ENCODE measurements at regions not wholly inside any gene's neighbourhood (a gene's known extent, or its start where the extent isn't known, plus 50 kb on each side); places are given as distances from the start of the nearest gene placed in this dataset.

DNA sequence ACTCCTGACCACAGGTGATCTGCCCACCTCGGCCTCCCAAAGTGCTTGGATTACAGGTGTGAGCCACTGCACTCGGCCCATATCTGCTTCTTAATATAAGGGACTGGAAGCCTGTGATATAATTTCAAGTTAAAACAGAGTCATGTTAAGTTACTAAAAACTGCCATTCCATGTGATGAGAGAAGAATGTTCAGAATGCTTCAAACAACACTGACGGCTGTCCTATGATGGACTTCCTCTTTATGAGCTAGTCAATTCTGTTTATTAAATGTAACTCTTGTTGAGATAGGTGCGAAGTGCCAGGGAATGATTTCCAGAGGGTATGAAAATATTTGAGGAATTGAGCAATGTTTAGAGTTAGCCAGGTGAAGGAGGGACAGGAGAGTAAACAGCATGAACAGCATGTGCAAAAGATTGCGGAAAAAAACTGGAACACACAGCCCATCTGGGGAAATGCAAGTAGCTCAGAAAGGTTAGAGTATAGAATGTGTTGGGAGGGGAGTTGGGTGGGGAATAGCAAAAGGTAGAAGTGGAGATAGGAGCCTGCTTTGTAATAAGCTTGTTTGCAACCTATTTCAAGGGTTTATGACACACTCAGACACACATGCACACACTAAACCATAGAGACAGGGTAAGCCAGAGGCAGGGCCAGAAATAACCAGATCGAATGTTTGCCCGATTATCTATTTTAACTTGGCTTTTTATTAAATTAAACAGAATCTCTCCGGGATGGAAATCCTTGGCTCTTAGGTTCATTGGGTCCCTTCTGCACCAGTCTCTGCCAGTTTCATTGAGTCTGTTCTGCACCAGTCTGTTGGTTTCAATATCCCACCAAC, 135.6 kb upstream of the COX10 start:
- ChIA-PET CTCF (no interaction called here), POLR2A (no interaction called here)
- no peaks in the 10 kb centered on the region for H3K9me3 ChIP-seq (ENCODE audit: low read length)
- Mint-ChIP-seq H3K27ac (no peak overlapping the region), H3K9me3 (peaks cover 0 to 3% (median 0%) of the 10 kb centered on the region in 5 donors), H3K36me3 (peaks cover 0 to 22% (median 6%) of the 10 kb centered on the region in 3 donors), H3K27me3 (no peaks in the 10 kb centered on the region), H3K4me3 (no peak overlapping the region), H3K4me1 (no peaks in the 10 kb centered on the region)
- H3K36me3 ChIP-seq (ENCODE audit: insufficient read depth, low read length) = no peaks in the 10 kb centered on the region
- no peak overlapping the region for H3K27ac ChIP-seq (ENCODE audit: low read depth, low read length)
- H3K27me3 ChIP-seq (ENCODE audit: insufficient read depth, low read length, poor library complexity, severe bottlenecking) = no peaks in the 10 kb centered on the region
- no peak overlapping the region for H3K4me3 ChIP-seq (ENCODE audit: low read length)
- H3K4me1 ChIP-seq (ENCODE audit: insufficient read depth, low read length) = no peaks in the 10 kb centered on the region
- no peak for DNase-seq

GRCh38 chr17:13939222-13939621, 130.1 kb upstream of the COX10 start:
- DNase-seq = no peak
- ChIA-PET POLR2A (no interaction called here), CTCF (interaction anchor here (2.7 kb wide), 1 partner anchor 10 kb away, joined by 7 read pairs; no protein-coding TSS in a partner anchor)
- no peaks in the 10 kb centered on the region for H3K27me3 Mint-ChIP-seq
- Histone ChIP-seq H3K4me3 (ENCODE audit: low read length) (no peak overlapping the region), H3K4me1 (ENCODE audit: insufficient read depth, low read length) (no peaks in the 10 kb centered on the region), H3K9me3 (ENCODE audit: low read length) (no peaks in the 10 kb centered on the region), H3K27ac (ENCODE audit: low read depth, low read length) (no peak overlapping the region), H3K27me3 (ENCODE audit: insufficient read depth, low read length, poor library complexity, severe bottlenecking) (no peaks in the 10 kb centered on the region), H3K36me3 (ENCODE audit: insufficient read depth, low read length) (no peaks in the 10 kb centered on the region)
- H3K4me3 Mint-ChIP-seq = no peak overlapping the region
- H3K4me1 Mint-ChIP-seq = no peaks in the 10 kb centered on the region
- H3K36me3 Mint-ChIP-seq = peaks cover 0 to 16% (median 0%) of the 10 kb centered on the region in 3 donors
- H3K27ac Mint-ChIP-seq = no peak overlapping the region
- H3K9me3 Mint-ChIP-seq = peaks cover 0 to 3% (median 0%) of the 10 kb centered on the region in 5 donors

GRCh38 chr17:13940858-13941665, 128.2 kb upstream of the COX10 start:
- no peaks in the 10 kb centered on the region for H3K9me3 ChIP-seq (ENCODE audit: low read length)
- no peak overlapping the region for H3K27ac ChIP-seq (ENCODE audit: low read depth, low read length)
- DNase-seq = no peak
- peaks cover 0 to 3% (median 0%) of the 10 kb centered on the region in 5 donors for H3K9me3 Mint-ChIP-seq
- ChIA-PET POLR2A (no interaction called here), CTCF (interaction anchor here (2.7 kb wide), 1 partner anchor 8 kb away, joined by 7 read pairs; no protein-coding TSS in a partner anchor)
- no peak overlapping the region for H3K4me3 Mint-ChIP-seq
- H3K4me1 ChIP-seq (ENCODE audit: insufficient read depth, low read length) = no peaks in the 10 kb centered on the region
- no peak overlapping the region for H3K27ac Mint-ChIP-seq
- H3K27me3 ChIP-seq (ENCODE audit: insufficient read depth, low read length, poor library complexity, severe bottlenecking) = no peaks in the 10 kb centered on the region
- no peaks in the 10 kb centered on the region for H3K36me3 ChIP-seq (ENCODE audit: insufficient read depth, low read length)
- H3K27me3 Mint-ChIP-seq = no peaks in the 10 kb centered on the region
- peaks cover 0 to 16% (median 3%) of the 10 kb centered on the region in 3 donors for H3K36me3 Mint-ChIP-seq
- no peak overlapping the region for H3K4me3 ChIP-seq (ENCODE audit: low read length)
- H3K4me1 Mint-ChIP-seq = no peaks in the 10 kb centered on the region

DNA sequence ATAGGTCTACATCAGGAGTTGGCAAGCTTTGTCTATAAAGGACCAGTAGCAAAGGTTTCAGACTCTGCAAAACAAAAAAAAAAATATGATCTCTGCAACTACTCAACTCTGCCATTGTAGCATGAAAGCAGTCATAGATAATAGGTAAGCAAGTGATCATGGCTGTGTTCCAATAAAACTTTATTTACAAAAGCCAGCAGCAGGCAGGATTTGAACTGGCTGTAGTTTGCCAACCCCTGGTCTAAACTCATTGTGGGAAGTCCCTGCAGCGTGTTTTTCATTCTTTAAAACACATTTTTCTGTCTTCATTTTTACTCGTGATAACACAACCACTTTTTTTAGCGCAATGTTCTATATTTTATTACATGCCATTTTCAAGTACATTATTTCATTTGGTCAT, 127.5 kb upstream of the COX10 start:
- Histone ChIP-seq H3K9me3 (ENCODE audit: low read length) (no peaks in the 10 kb centered on the region), H3K36me3 (ENCODE audit: insufficient read depth, low read length) (no peaks in the 10 kb centered on the region), H3K27ac (ENCODE audit: low read depth, low read length) (no peak overlapping the region), H3K4me1 (ENCODE audit: insufficient read depth, low read length) (no peaks in the 10 kb centered on the region), H3K27me3 (ENCODE audit: insufficient read depth, low read length, poor library complexity, severe bottlenecking) (no peaks in the 10 kb centered on the region), H3K4me3 (ENCODE audit: low read length) (no peak overlapping the region)
- DNase-seq = no peak
- Mint-ChIP-seq H3K27ac (no peak overlapping the region), H3K4me1 (no peaks in the 10 kb centered on the region), H3K36me3 (peaks cover 0 to 16% (median 3%) of the 10 kb centered on the region in 3 donors), H3K27me3 (no peaks in the 10 kb centered on the region), H3K9me3 (peaks cover 0 to 3% (median 0%) of the 10 kb centered on the region in 5 donors), H3K4me3 (no peak overlapping the region)
- ChIA-PET CTCF (interaction anchor here (2.7 kb wide), 1 partner anchor 8 kb away, joined by 7 read pairs; no protein-coding TSS in a partner anchor), POLR2A (no interaction called here)

DNA sequence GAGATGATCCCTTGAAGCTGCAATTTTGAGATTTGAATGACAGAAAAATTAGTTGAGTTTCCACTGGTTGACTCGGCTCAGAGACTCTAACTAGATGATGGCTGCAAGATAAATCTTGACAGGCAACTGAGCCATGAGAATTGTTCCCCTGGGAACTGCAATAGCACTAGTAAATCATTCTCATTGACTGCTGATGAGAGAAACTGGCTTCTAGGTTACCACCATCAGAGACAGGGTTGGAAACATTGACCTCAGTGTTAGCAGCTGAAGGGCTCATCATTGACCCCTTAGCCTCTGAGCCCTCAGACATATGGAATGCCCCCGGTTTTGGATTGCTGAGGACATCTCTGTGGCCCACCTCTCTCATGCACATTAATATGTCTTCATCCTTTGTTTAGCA, 125.4 kb upstream of the COX10 start:
- Histone ChIP-seq H3K4me3 (ENCODE audit: low read length) (no peak overlapping the region), H3K4me1 (ENCODE audit: insufficient read depth, low read length) (no peaks in the 10 kb centered on the region), H3K27ac (ENCODE audit: low read depth, low read length) (no peak overlapping the region), H3K27me3 (ENCODE audit: insufficient read depth, low read length, poor library complexity, severe bottlenecking) (no peaks in the 10 kb centered on the region), H3K9me3 (ENCODE audit: low read length) (no peaks in the 10 kb centered on the region), H3K36me3 (ENCODE audit: insufficient read depth, low read length) (no peaks in the 10 kb centered on the region)
- POLR2A ChIA-PET = no interaction called here
- Mint-ChIP-seq H3K4me3 (no peak overlapping the region), H3K27ac (no peak overlapping the region), H3K27me3 (no peaks in the 10 kb centered on the region), H3K9me3 (peaks cover 0 to 2% (median 0%) of the 10 kb centered on the region in 5 donors), H3K4me1 (no peaks in the 10 kb centered on the region), H3K36me3 (peaks cover 0 to 16% (median 4%) of the 10 kb centered on the region in 3 donors)
- DNase-seq = no peak
- CTCF ChIA-PET = no interaction called here

DNA sequence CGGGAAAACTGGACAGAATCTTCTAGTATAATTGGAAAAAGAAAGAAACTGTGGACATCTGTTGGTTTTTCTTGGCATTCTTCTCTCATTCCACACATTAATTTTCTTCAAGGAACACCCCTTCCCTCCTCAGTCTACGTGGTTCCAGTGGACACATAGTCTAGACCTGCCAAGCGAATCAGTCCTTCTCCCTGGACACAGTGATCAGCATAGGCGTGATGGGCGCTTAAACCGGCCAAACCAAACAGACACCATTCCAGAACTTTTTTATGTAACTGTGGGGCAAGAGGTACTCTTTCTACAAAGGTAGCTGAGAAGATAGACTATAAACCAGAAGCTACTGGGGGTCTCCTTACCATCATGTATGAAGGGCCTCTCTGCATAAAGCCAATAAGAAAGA, 121.8 kb upstream of the COX10 start:
- no peak overlapping the region for H3K4me3 ChIP-seq (ENCODE audit: low read length)
- no peak for DNase-seq
- Mint-ChIP-seq H3K4me3 (no peak overlapping the region), H3K27me3 (no peaks in the 10 kb centered on the region), H3K36me3 (peaks cover 0 to 4% (median 0%) of the 10 kb centered on the region in 3 donors), H3K27ac (no peak overlapping the region), H3K9me3 (no peaks in the 10 kb centered on the region), H3K4me1 (no peaks in the 10 kb centered on the region)
- H3K36me3 ChIP-seq (ENCODE audit: insufficient read depth, low read length) = no peaks in the 10 kb centered on the region
- no peaks in the 10 kb centered on the region for H3K27me3 ChIP-seq (ENCODE audit: insufficient read depth, low read length, poor library complexity, severe bottlenecking)
- H3K9me3 ChIP-seq (ENCODE audit: low read length) = no peaks in the 10 kb centered on the region
- POLR2A ChIA-PET = no interaction called here
- CTCF ChIA-PET = no interaction called here
- no peaks in the 10 kb centered on the region for H3K4me1 ChIP-seq (ENCODE audit: insufficient read depth, low read length)
- no peak overlapping the region for H3K27ac ChIP-seq (ENCODE audit: low read depth, low read length)

DNA sequence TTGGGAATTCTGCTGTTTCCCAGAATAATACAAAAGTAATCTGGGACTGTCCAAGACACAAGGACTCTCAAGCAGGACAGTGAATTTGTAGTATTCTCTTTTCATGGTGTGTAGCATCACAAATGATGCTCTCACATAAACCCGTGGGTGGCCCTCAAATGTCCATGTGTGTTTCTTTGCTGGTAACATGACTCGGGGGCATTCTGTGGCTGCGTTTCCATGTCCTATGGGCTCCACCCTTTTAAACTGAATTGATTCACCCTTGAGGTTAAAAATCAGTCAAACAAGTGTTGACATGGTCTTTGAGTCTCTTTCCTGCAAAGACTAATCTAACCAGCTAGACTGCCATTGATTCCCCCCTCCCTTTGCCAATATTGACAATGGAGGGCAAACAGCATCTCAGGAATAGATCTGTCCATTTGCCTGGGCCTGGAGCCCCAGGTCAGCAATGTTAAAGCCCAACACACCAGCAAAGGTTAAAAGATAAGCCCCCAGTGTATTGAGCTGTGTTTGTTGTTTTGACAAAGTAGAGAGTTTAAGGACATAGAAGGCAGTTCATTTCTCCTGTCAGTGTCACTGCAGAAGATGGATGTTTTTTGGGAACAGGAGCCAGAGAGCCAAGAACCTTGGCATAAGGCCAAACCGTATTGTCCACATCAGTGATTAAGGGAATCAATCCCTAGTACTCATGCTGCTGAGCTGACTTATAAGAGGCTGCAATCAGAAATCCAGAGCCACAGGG, 117.1 kb upstream of the COX10 start:
- DNase-seq = no peak
- Histone ChIP-seq H3K36me3 (ENCODE audit: insufficient read depth, low read length) (no peaks in the 10 kb centered on the region), H3K27me3 (ENCODE audit: insufficient read depth, low read length, poor library complexity, severe bottlenecking) (no peaks in the 10 kb centered on the region), H3K27ac (ENCODE audit: low read depth, low read length) (no peak overlapping the region), H3K4me1 (ENCODE audit: insufficient read depth, low read length) (no peaks in the 10 kb centered on the region), H3K9me3 (ENCODE audit: low read length) (no peaks in the 10 kb centered on the region), H3K4me3 (ENCODE audit: low read length) (no peak overlapping the region)
- Mint-ChIP-seq H3K4me1 (no peaks in the 10 kb centered on the region), H3K36me3 (peaks cover 0 to 6% (median 0%) of the 10 kb centered on the region in 3 donors), H3K27me3 (no peaks in the 10 kb centered on the region), H3K4me3 (no peak overlapping the region), H3K27ac (no peak overlapping the region), H3K9me3 (no peaks in the 10 kb centered on the region)
- ChIA-PET CTCF (no interaction called here), POLR2A (no interaction called here)

DNA sequence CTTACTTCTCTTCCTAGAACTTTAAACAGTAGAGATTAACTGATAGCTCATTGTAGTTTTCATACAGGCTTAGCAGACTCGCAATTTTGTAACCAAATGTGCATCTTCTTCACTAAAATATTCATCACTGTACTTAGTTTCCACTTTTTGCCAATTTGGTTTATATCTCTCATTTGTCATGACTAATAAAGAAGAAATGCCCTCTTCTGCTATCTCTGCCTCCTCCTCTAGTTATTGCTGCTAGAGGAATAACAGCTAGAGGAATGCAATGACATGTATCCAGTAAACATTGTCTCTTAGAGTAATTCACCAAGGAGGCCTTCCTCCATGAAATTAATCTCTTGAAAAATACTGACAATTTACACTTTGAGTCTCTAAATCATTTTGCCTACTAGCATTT, 115.5 kb upstream of the COX10 start:
- no peak overlapping the region for H3K4me3 ChIP-seq (ENCODE audit: low read length)
- no peak overlapping the region for H3K27ac ChIP-seq (ENCODE audit: low read depth, low read length)
- Mint-ChIP-seq H3K27me3 (no peaks in the 10 kb centered on the region), H3K27ac (no peak overlapping the region), H3K36me3 (peaks cover 0 to 5% (median 0%) of the 10 kb centered on the region in 3 donors), H3K4me1 (no peaks in the 10 kb centered on the region), H3K9me3 (no peaks in the 10 kb centered on the region), H3K4me3 (no peak overlapping the region)
- ChIA-PET CTCF (no interaction called here), POLR2A (no interaction called here)
- H3K4me1 ChIP-seq (ENCODE audit: insufficient read depth, low read length) = no peaks in the 10 kb centered on the region
- H3K36me3 ChIP-seq (ENCODE audit: insufficient read depth, low read length) = no peaks in the 10 kb centered on the region
- H3K9me3 ChIP-seq (ENCODE audit: low read length) = no peaks in the 10 kb centered on the region
- no peaks in the 10 kb centered on the region for H3K27me3 ChIP-seq (ENCODE audit: insufficient read depth, low read length, poor library complexity, severe bottlenecking)
- DNase-seq = no peak
